NCI-H460 (cell line): ENCODE measurements at regions not wholly inside any gene's neighbourhood (a gene's known extent, or its start where the extent isn't known, plus 50 kb on each side); places are given as distances from the start of the nearest gene placed in this dataset.
"Not testable (repeated sequence)": the region's sequence is repeated elsewhere in the genome, so short reads cannot be mapped to it uniquely, and the experiment has no call there.

Experiments
- DNase-seq: peaks from one replicate; pipeline ENCODE4 v3.0.0-alpha.2; 2016; ENCODE audit warnings: low read depth; ENCODE audit errors: extremely low read depth

- DNase-seq: peak; percentile 40
Measured at GRCh38 chr2:39875182-39875913, 96.3 kb upstream of the THUMPD2 start.

GRCh38 chr2:39874236-39874635, 95.2 kb upstream of the THUMPD2 start:
- no peak for DNase-seq

GRCh38 chr2:39873586-39873985, 94.5 kb upstream of the THUMPD2 start:
- DNase-seq: no peak

GRCh38 chr2:39872748-39873147, 93.7 kb upstream of the THUMPD2 start:
- no peak for DNase-seq

GRCh38 chr2:39871291-39871761, 92.3 kb upstream of the THUMPD2 start:
- no peak for DNase-seq

DNA sequence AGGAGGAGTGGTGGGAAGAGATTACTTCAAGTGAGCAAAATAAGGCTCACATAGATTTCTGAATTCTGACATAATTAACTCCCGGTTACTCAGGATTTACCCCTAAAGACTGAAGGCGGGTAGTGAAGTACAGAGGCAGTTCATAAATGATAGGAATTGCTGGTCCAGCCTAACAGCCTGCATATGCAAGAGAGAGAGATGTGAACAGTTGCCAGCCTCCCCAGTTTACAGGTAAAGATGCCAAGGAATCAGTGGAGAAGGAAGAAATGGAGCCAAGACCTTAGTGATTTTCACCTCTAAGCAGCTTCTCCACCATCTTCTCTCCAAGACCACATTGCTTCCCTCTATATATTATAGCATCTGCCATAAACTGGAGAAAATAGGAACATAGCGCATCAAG, 91.8 kb upstream of the THUMPD2 start:
- no peak for DNase-seq

GRCh38 chr2:39867268-39867667, 88.2 kb upstream of the THUMPD2 start:
- DNase-seq: no peak

- no peak for DNase-seq
Measured at GRCh38 chr2:39865751-39866150, 86.7 kb upstream of the THUMPD2 start.

- not testable (repeated sequence) for DNase-seq
Measured at GRCh38 chr2:39863672-39864071, 84.6 kb upstream of the THUMPD2 start.

GRCh38 chr2:39860538-39860937, 81.5 kb upstream of the THUMPD2 start:
- DNase-seq: no peak

- no peak for DNase-seq
Measured at GRCh38 chr2:39858677-39859076, 79.6 kb upstream of the THUMPD2 start.

DNA sequence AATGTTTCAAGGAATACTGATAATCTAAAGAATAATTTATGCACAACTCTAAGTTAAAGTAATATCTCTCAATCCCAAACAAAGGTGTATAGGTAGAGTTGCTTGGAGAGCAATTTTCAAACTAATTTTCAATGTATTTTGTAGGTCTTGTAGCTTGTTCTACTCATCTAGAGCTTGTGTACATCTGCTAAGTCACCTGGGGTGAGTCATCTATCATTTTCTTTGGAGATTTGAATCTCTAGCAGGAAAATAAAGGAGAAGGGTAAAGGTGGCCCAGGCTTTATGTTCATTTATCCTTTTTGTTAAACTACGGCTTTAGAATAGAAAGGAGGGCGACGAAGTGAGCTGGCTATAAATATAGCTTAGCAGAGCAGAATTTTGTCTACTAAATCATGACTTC, 76.8 kb upstream of the THUMPD2 start:
- DNase-seq: no peak

DNA sequence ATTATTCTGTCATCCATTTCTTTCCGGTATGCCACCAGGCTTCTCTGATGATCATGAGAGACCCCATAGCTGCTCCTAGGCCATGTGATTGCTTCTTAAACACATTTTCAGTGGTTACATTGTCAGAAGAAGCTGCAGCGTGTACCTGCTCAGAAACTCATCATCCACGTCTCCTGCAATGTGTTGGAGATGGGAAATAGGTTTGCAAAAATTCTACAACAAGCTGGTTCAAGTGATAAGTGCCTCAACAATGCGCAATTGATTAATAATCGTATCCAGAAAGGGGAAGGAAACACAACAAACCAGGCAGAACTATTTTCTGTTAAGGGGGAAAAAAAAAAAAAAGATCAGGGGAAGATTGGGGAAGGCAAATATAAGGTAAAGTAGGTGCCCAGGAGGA, 75.7 kb upstream of the THUMPD2 start:
- no peak for DNase-seq

GRCh38 chr2:39852831-39853230, 73.8 kb upstream of the THUMPD2 start:
- DNase-seq: no peak

- DNase-seq: no peak
Measured at GRCh38 chr2:39851651-39852110, 72.6 kb upstream of the THUMPD2 start.

DNA sequence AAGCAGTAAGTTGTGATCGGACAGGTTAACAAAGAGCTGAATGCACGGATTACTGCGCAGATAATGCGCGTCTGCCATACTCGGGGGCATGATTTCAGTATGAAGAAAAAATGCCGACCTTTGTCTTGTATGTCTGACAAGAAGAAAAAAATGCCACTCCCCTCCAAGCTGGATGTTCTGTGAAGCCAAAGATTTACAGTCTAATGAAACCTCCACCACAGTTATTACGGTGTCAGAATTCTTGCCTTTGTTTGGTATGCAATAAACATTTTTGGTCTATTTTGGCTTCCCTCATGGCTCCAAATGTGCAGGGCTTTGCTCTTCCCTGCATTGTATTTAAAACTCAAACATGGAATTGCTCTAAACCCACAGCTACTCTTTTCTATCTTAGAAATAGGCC, 72.2 kb upstream of the THUMPD2 start:
- no peak for DNase-seq

DNA sequence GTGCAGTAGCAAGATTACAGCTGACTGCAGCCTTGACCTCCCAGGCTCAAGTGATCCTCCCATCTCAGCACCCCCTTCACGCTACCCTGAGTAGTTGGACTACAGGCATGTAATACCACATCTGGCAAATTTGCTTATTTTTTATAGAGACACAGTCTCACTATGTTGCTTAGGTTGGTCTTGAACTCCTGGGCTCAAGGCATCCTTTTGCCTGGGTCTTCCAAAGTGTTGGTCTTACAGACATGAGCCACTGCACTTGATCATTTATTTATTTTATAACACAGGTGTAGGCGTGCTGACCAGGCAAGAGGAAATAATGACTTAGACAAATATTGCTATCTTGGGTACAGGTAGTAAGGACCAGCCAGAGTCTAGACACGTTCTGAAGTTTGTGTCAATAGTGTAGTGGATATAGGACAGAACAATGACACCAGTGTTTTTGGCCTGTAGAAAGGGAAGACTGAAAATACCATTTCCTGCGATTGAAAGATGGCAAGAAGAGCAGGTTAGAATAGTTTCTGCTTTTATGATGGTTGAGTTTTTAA, 71.0 kb upstream of the THUMPD2 start:
- DNase-seq: no peak

DNA sequence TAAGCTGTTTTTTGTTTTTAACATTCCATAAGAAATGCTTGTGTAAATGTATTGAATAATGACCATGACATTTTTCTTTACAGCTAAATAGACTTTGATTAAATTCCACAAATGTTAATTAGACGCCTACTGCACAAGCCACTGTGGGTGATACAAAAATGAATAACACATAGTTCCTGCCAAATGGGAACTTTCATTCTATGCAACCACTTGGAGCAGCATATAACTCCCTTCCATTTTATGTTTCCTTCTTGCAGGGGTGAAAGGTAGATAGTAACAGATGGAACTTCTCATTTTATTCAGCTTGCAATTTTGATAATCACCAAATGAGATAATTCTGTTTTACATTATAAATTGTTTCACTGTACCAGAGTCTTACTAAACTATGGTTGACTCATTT, 70.0 kb upstream of the THUMPD2 start:
- DNase-seq: no peak

DNA sequence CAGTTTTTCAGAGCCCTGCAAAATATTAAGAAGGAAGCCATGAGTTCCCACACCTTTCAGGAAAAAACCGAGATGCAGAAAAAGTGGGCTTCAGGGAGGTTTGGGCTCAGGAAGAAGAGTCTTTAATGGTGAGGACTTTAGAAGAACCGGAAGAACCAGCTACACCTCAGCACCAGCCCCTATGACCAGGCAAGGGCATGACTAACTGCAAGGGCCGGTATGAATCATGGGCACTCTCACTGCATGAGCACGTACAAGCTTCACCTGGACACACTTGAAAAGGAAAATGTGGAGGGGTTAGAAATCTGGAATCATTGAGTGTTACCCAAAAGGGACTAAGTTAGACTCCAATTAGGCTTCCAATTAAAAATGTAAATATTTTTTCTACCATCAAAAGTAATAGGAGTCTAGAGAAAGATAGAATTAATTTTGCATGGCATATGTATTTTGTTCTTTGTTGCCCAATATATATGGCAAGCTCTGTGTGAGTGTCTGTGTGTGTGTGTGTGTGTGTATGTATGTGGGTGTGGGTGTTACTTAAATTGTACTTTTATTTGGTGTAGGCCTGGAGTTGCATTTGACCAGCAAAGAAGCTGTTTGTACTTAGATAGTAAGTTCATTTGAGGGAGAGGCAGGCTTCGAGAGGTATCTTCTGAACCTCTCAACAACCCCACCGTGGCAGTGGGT, 66.5 kb upstream of the THUMPD2 start:
- no peak for DNase-seq

DNA sequence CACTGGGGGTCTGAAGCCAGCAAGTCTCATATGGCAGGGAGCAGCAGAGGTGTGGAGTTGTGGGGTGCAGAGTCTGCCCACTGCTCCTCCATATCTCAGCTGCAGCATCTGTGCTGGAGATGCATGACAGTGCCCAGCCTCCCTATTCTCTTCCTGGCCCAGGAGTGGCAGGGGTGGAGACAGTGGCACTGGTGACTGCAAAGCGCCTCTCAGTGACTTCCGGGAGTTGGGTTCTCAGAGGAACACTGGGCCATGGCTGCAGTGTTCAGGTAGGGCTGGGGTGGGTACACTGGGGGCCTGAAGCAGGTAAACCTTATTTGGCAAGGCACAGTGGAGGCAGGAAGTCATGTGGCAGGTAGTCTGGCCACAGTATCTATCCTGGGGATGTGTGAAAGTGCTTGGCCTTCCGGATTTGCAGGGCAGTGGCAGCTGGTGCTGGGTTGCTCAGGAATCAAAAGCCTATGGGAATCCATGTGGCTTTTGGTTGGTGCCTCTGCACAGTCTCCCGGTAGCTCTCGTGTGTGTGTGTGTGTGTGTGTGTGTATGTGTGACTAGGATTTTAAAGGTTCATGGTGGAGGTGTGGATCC, 60.3 kb upstream of the THUMPD2 start:
- no peak for DNase-seq

GRCh38 chr2:39838589-39838988, 59.5 kb upstream of the THUMPD2 start:
- DNase-seq: no peak
